ENCODE measurements at regions not wholly inside any gene's neighbourhood (a gene's known extent, or its start where the extent isn't known, plus 50 kb on each side); places are given as distances from the start of the nearest gene placed in this dataset.

DNA sequence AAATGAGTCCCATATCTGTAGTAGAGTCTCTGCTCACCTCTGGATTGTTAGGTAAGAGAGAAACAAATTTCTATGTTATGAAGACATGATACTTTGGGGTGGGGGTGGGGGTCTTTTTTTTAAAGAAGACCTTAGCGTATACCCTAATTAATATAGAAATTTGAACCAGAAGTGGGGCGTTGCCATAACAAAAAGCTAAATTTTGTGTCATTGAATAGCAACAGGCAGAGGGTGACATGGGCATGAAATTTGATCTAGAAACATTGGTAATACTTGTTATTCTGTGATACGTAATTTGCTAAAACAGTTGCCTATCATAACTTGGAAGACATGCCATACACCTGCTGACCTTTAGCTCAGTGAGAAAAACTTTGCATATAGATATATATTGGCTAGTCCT, 92.3 kb upstream of the SLC38A2 start:
- no peak overlapping the region for H3K4me3 Mint-ChIP-seq
- peaks cover 2% of the 10 kb centered on the region for H3K4me1 ChIP-seq (ENCODE audit: control insufficient read depth, insufficient read depth, low read length)
- H3K27ac Mint-ChIP-seq = no peak overlapping the region
- no peaks in the 10 kb centered on the region for H3K36me3 ChIP-seq (ENCODE audit: control insufficient read depth, insufficient read depth, low read length)
- no peaks in the 10 kb centered on the region for H3K27me3 ChIP-seq (ENCODE audit: control insufficient read depth, insufficient read depth, low read length, poor library complexity, severe bottlenecking)
- H3K36me3 Mint-ChIP-seq (ENCODE audit: low read depth) = no peaks in the 10 kb centered on the region
- peaks cover 5% of the 10 kb centered on the region for H3K9me3 Mint-ChIP-seq
- no peak for DNase-seq
- H3K4me1 Mint-ChIP-seq = peaks cover 4% of the 10 kb centered on the region
- no peaks in the 10 kb centered on the region for H3K27me3 Mint-ChIP-seq (ENCODE audit: insufficient read depth)
- H3K9me3 ChIP-seq (ENCODE audit: control insufficient read depth, low read length) = peaks cover 18% of the 10 kb centered on the region
- 80 to 95% methylated on average over 1 to 3 of the region's 3 CpGs for WGBS, 2 experiments (ENCODE audit: insufficient coverage in 1 of 2, insufficient read length in 1 of 2)
- TF ChIP-seq, protein P1, sequence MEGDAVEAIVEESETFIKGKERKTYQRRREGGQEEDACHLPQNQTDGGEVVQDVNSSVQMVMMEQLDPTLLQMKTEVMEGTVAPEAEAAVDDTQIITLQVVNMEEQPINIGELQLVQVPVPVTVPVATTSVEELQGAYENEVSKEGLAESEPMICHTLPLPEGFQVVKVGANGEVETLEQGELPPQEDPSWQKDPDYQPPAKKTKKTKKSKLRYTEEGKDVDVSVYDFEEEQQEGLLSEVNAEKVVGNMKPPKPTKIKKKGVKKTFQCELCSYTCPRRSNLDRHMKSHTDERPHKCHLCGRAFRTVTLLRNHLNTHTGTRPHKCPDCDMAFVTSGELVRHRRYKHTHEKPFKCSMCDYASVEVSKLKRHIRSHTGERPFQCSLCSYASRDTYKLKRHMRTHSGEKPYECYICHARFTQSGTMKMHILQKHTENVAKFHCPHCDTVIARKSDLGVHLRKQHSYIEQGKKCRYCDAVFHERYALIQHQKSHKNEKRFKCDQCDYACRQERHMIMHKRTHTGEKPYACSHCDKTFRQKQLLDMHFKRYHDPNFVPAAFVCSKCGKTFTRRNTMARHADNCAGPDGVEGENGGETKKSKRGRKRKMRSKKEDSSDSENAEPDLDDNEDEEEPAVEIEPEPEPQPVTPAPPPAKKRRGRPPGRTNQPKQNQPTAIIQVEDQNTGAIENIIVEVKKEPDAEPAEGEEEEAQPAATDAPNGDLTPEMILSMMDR (conservative IDR thresholded peaks at IDR 0.05) = no peak
- no peak overlapping the region for H3K4me3 ChIP-seq (ENCODE audit: low read length)
- no peak overlapping the region for H3K9ac ChIP-seq (ENCODE audit: extremely low read depth, low read length, poor library complexity, severe bottlenecking)
- no peak overlapping the region for H3K27ac ChIP-seq (ENCODE audit: low read depth, low read length)

DNA sequence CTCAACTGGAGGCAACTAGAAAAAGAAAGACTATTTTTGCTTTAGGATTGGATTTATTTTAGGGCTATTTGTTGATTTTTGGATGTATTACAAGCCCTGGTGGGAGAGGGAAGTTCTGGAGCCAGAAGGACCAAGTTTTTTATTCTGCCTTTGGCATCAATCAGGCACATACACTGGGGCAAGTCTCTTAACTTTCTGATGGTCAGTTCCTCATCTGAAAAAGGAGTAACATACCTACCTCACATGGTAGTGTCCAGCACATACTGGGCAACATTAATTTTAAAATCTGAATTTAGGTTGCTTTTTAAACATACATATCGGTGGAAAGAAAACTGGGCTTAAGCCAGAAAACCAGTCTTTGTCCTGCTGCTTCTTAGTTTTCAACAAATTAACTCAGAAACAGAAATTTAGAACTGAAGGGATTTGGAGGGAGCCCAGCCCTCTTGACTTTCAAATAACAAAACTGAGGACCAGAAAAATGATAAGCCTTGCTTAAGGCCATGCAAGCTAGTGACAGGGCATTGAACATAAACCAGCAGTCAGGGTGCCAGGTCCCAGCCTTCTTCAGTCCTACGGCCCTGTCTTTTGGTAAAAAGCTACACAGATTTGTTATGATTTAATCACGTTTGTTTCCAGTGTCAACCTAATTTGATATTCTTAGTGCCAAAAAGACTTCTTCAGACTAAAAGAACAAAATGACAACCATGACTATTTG, 90.2 kb upstream of the SLC38A2 start:
- Histone ChIP-seq H3K27me3 (ENCODE audit: control insufficient read depth, insufficient read depth, low read length, poor library complexity, severe bottlenecking) (no peaks in the 10 kb centered on the region), H3K4me3 (ENCODE audit: low read length) (no peak overlapping the region), H3K36me3 (ENCODE audit: control insufficient read depth, insufficient read depth, low read length) (no peaks in the 10 kb centered on the region), H3K4me1 (ENCODE audit: control insufficient read depth, insufficient read depth, low read length) (peaks cover 2% of the 10 kb centered on the region), H3K9ac (ENCODE audit: extremely low read depth, low read length, poor library complexity, severe bottlenecking) (no peak overlapping the region), H3K9me3 (ENCODE audit: control insufficient read depth, low read length) (peaks cover 18% of the 10 kb centered on the region), H3K27ac (ENCODE audit: low read depth, low read length) (no peak overlapping the region)
- Mint-ChIP-seq H3K27ac (no peak overlapping the region), H3K27me3 (ENCODE audit: insufficient read depth) (no peaks in the 10 kb centered on the region), H3K4me1 (peaks cover 12% of the 10 kb centered on the region), H3K9me3 (peaks cover 5% of the 10 kb centered on the region), H3K4me3 (no peak overlapping the region), H3K36me3 (ENCODE audit: low read depth) (no peaks in the 10 kb centered on the region)
- TF ChIP-seq, protein P1 (conservative IDR thresholded peaks at IDR 0.05) = no peak
- 95% methylated on average over 3 of the region's 3 CpGs for WGBS, 2 experiments (ENCODE audit: insufficient coverage in 1 of 2, insufficient read length in 1 of 2)
- no peak for DNase-seq

DNA sequence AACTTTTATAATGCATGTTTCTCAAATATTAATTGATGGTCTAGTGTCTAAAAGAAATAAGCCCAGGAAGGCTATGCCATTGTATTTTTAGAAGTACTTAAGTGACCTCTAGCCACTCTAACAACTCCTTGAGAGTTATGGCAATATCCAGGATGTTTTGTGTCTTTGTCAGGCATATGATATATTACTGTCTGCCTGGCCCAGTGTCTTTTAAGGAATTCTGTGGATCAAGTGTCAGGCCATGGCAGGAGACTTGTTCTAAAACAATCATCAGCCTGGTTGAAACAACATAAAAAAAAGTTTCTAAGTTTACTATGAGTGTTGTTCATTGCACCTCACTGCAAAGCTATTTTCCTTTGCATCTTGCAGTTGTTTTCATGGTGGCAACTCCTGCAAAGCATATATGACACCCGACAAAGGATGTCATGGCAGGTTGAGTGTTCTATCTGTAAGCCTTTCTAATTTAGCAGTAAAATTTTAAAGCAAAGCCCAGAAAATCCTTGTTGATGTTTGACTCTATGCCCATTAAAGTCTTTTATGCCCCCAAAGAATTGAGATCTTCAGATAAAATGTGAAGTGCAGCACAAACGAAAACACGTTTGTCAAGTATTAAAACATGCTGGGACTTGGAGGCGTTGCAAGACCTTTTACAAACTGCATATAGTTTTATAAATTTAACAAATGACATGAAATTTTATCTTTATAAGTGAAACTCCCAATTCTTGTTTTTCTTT, 89.5 kb upstream of the SLC38A2 start:
- 91 to 93% methylated on average over 1 to 4 of the region's 4 CpGs for WGBS, 2 experiments (ENCODE audit: insufficient coverage in 1 of 2, insufficient read length in 1 of 2)
- H3K4me3 ChIP-seq (ENCODE audit: low read length) = no peak overlapping the region
- H3K9me3 Mint-ChIP-seq = peaks cover 5% of the 10 kb centered on the region
- no peak overlapping the region for H3K4me3 Mint-ChIP-seq
- TF ChIP-seq, protein P1 (conservative IDR thresholded peaks at IDR 0.05) = no peak
- H3K27ac ChIP-seq (ENCODE audit: low read depth, low read length) = no peak overlapping the region
- peaks cover 2% of the 10 kb centered on the region for H3K4me1 ChIP-seq (ENCODE audit: control insufficient read depth, insufficient read depth, low read length)
- H3K4me1 Mint-ChIP-seq = peaks cover 12% of the 10 kb centered on the region
- no peaks in the 10 kb centered on the region for H3K36me3 ChIP-seq (ENCODE audit: control insufficient read depth, insufficient read depth, low read length)
- H3K27me3 ChIP-seq (ENCODE audit: control insufficient read depth, insufficient read depth, low read length, poor library complexity, severe bottlenecking) = no peaks in the 10 kb centered on the region
- no peak for DNase-seq
- peaks cover 18% of the 10 kb centered on the region for H3K9me3 ChIP-seq (ENCODE audit: control insufficient read depth, low read length)
- H3K27ac Mint-ChIP-seq = no peak overlapping the region
- H3K27me3 Mint-ChIP-seq (ENCODE audit: insufficient read depth) = no peaks in the 10 kb centered on the region
- H3K36me3 Mint-ChIP-seq (ENCODE audit: low read depth) = no peaks in the 10 kb centered on the region
- no peak overlapping the region for H3K9ac ChIP-seq (ENCODE audit: extremely low read depth, low read length, poor library complexity, severe bottlenecking)
